ENCODE measurements at regions not wholly inside any gene's neighbourhood (a gene's known extent, or its start where the extent isn't known, plus 50 kb on each side); places are given as distances from the start of the nearest gene placed in this dataset.

DNA sequence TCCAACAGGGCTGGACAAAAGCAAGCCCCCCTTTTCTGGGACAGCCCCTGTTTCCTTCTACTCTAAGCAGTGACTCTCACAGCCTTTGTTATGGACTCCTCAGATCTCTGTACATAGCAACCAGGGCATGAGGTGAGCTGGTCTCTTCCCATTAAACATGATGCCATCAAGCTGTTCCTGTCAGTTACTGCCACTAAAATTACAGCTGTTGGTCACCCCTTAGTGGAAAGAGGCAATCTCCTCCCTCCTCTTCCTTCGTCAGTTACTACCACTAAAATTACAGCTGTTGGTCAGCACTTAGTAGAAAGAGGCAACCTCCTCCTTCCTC, 95.2 kb upstream of the SMIM36 start:
- TF ChIP-seq, protein P1, sequence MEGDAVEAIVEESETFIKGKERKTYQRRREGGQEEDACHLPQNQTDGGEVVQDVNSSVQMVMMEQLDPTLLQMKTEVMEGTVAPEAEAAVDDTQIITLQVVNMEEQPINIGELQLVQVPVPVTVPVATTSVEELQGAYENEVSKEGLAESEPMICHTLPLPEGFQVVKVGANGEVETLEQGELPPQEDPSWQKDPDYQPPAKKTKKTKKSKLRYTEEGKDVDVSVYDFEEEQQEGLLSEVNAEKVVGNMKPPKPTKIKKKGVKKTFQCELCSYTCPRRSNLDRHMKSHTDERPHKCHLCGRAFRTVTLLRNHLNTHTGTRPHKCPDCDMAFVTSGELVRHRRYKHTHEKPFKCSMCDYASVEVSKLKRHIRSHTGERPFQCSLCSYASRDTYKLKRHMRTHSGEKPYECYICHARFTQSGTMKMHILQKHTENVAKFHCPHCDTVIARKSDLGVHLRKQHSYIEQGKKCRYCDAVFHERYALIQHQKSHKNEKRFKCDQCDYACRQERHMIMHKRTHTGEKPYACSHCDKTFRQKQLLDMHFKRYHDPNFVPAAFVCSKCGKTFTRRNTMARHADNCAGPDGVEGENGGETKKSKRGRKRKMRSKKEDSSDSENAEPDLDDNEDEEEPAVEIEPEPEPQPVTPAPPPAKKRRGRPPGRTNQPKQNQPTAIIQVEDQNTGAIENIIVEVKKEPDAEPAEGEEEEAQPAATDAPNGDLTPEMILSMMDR (IDR thresholded peaks at IDR 0.05): no peak
- TF ChIP-seq POLR2A (IDR thresholded peaks at IDR 0.05): no peak
